GM18867 (cell line): ENCODE measurements at regions not wholly inside any gene's neighbourhood (a gene's known extent, or its start where the extent isn't known, plus 50 kb on each side); places are given as distances from the start of the nearest gene placed in this dataset.
"Not testable (repeated sequence)": the region's sequence is repeated elsewhere in the genome, so short reads cannot be mapped to it uniquely, and the experiment has no call there.

ENCODE experiments used
- ATAC-seq: cut with Tn5 transposase; IDR thresholded peaks from one replicate; pipeline ENCODE4 v1.9.1; 2021; ENCODE audit warnings: mild to moderate bottlenecking, moderate library complexity; ENCODE audit not compliant: unreplicated experiment

DNA sequence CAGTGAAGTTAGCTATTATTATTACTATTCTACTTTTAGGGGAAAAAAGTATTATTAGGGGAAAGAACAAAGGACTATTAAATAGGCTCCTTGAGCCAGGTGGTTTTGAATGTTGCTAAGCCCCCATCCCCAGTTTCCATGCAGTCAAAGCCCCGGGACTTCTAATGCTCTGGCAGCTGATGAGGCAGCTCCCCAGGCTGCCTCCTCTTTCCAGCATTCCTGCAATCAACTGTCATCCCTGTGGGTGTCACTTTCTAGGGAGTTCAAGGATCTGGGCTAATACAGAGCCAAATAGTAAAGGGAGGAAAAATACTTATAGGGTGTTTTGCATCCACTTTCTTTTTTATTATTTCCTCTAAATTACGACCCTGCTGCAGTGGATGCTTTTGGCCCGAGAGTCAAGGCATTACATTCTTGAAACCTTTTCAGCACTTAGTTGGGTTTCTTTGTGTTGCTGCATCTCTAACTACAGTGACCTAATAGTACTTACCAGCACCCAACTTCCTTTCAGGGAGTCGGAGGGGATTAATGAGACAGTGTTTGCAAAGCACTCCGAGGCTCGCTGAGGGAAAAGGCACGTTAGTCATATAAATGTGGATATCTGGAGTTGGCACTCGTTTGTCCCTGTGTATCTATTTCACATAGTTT, 303.9 kb upstream of the MAP3K7 start:
- ATAC-seq: no peak

DNA sequence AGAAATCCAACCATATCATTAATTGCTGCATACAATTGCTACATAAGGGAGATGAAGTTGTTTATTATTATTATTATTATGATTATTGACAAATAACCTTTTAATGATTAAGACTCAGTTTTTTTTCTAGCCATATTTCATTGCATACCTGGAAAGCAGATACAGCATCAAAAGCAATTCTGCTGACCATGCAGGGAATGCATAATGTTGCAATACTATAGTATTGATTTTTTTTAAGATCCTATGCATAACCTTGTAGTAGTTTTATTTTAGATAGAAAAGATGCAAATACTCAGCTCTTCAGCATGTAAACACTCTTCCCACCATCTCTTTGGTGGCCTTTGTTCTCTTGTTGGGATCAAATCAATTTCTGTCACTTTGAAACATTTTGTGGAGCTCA, 300.9 kb upstream of the MAP3K7 start:
- ATAC-seq: no peak

DNA sequence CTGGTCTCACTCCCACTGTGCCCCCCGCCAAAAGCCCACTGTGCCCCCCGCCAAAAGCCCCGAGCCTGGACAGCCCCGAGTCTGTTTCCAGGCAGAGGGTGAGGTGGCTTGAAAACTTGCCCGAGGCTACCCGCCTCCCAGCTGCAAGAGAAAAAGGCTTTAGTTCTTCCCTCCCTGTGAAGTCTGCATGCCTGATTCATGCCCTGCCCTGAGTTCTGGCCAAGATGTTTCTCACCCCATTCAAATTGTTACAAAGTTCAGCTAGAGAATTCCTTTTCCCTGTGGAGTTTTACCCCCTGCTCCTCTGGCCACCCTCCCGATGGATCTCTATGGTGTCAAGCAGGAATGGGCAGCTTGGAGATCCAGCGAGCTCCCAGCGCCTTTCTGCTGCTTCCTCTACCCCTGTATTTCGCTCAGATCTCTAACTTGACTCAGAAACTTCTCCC, 298.8 kb upstream of the MAP3K7 start:
- no peak for ATAC-seq

DNA sequence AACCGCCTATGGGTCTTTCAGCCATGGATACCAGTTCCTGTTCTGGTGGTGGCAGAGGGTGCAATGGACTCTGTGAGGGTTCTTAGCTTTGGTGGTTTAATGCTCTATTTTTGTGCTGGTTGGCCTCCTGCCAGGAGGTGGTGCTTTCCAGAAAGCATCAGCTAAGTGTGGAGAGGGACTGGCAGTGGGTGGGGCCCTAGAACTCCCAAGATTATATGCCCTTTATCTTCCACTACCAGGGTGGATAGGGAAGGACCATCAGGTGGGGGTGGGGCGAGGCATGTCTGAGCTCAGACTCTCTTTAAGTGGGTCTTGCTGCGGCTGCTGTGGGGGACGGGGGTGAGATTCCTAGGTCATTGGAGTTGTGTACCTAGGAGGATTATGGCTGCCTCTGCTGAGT, 298.3 kb upstream of the MAP3K7 start:
- ATAC-seq: not testable (repeated sequence)

DNA sequence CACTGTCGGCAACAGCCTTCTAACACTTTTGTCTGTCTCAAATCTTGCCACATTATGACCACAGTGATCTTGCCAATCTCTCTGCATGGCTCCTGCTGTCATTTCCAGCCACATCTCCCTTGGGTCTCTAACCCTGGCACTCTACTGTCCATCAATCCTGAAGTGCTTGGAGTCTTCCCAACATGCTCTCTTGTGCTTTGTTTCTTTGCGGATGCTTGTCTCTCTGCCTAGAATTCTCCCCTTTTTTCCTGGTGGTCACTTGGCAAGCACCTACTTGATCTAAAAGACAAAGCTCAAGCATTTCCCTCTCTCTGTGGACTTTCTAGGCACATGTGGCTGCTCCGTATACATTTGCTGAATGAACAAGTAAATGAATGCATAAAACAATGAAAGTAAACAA, 290.7 kb upstream of the MAP3K7 start:
- no peak for ATAC-seq

DNA sequence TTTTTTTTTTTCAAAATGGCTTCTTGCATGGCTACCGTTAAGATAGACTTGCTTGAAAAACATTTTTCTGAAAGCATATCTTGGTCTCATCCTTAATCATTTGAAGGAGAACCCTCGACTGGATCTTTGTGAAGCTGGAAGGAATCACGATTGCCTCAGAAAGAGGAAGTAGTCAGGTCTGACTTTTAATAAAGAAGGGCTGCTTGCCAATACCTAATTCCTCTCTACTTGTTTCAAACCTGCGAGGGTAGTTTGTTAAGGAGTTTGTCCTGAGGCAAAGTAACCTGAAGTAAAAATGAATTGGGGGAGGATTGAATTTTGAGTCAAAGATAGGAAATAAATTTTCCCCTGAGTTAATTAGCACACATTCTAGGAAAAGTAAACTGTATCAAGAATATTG, 288.1 kb upstream of the MAP3K7 start:
- no peak for ATAC-seq

DNA sequence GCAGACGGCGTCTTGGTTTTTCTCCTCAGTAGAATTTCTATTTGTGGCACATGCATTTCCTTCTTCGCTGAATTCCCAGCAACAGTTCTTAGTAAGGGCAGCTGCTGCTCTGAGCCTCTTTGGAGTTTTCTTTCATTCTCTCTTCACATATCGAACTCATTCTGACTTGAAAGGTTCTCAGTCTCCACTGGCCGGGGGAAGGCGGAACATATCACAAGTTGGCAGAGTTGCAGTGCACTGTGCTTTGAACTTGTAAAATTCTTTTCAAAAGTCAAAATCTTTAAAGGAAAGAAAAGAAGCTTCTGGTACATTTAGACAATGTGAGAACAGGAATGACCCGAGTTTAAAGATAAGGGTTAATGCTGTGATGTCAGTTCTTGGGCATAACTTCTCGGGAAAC, 286.1 kb upstream of the MAP3K7 start:
- no peak for ATAC-seq

DNA sequence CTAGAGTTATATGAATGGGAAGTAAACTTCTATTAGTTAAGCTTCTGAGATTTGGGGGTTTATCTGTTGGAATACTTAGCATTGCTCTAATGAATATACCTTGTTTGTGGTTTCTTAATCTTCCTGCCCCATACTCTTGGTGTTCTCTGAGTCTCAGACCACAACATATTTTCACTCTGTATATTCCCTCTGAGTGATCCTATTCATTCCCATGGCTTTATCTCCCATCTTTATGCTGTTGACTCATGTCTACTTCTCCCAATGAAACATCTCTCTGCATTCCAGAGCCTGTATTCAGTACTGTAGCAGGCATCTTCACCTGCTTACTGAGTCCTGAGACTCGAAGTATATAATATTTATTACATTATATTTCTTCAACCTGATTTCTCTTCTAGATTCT, 283.7 kb upstream of the MAP3K7 start:
- ATAC-seq: no peak

DNA sequence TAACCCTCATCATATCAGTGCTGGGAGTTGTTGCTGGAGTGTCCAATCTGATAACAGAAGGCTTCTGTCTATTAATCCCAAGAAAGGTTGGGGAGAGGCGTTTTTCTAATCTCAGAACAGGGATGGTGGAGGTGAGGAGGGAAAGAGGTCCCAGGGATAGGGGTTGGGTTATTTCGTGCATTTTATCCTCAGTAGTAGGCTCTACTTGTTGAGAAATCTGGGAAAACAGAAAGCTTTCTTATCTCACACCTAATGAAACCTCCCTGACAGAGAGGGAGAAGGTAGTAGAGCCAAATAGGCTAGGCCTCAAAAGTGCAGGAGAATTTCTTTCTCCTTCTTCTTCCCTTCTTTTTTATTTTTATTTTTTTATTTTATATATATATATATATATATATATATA, 281.8 kb upstream of the MAP3K7 start:
- no peak for ATAC-seq

DNA sequence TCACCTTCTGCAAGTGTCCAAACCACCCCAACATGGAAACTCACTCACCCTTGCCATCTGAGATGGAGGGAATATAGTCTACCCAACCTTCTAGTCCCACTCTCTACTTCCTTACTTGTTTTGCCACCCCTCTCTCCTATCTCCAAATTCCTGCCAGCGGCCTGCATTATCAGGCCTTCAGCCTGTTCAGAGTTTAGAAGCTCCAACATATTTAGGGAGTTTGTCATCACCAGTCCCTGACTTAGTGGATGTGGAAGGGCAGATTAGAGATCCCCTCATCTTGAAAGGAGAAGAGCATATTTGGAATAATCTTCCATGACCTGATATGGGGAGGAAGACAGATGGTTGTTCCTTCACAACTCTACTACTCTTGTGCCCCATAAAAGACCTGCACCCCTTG, 281.4 kb upstream of the MAP3K7 start:
- no peak for ATAC-seq

DNA sequence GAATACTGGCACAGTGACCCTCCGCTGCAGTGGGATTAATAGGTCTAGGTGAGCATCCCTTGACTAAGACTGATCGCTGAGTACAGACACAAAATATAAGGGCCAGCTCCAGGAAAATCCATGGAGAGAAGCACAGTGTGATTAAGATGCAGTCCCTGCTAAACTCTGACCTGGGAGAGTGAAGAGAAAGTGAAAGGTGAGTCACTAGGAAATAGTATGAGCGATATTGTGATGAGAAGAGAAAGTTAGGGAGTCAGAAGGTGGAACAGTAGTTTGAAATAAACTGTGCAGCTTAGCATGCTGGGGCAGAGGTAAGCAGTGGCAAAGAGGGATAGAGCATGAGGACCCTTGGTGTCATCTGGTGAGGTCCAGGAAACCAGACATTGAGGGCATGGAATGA, 278.6 kb upstream of the MAP3K7 start:
- no peak for ATAC-seq

DNA sequence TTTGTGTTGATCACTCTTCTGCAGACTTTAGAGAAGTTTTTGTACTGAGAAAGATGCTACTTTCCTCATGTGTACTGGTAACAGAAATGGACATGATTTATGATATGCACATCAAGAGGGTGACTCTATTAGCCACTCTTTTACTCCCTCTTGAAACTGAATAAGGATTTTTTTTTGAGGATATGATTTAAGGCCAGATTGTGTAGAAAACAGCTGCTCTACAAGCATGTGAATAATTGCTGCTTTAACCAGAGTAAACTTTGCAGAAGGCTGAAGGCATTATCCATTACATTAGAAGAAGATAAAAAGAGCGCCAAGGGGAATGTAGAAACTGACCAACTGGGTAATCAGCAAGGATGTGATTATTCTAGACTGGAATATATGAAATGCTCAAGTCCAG, 276.2 kb upstream of the MAP3K7 start:
- no peak for ATAC-seq

DNA sequence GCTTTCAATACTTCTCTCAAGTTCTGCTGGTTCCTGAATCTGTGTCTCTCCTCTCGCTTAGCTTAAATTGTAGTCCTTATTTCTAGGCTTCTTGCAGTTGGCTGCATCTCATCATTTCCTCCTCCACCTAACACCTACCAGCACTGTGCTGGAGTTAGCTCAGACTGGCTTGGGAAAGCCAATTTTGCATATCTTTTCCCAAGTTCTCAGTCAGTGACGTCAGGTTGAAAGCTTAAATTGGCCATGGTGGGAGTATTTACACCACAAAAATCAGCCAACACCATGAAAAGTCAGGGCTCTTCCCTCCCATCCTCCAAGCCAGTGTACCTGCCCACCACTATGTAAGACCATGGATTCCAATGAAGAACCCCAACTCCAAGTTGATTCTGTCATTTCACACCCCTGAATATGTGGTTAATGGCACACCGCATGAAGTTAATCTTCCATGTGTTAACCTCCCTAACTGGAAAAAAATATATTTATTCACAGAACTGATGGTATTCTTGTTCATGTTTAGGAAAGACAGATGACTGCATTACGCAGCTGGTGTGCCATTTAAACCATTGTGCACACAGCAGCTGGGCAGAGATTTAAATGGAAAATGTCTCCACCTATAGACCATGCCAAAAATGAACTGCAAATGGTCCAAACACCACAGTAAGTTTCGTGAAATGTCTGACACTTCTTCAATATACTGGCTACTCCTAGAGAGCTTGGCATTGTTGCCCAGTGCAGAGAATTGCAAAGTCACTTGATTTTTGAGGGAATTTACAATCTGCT, 274.1 kb upstream of the MAP3K7 start:
- no peak for ATAC-seq

DNA sequence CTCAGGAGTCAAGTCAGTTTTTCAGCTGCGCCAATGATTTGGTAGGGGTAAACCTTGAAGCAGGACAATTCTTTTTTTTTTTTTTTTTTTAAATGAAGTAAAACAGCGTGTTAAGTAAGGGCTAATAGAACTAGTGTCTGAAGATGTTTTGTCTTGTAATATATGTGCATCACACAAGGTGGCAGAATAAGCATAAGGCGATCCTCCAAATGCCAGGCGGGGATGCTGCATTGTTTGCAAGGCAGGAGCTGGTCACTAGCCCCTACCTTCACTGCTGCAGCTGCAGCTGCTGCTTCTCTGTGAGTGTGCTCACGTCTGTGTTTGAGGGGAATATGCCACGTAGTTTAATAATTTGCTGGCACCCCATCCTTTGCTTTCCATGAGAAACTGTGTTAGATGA, 272.7 kb upstream of the MAP3K7 start:
- ATAC-seq: no peak

DNA sequence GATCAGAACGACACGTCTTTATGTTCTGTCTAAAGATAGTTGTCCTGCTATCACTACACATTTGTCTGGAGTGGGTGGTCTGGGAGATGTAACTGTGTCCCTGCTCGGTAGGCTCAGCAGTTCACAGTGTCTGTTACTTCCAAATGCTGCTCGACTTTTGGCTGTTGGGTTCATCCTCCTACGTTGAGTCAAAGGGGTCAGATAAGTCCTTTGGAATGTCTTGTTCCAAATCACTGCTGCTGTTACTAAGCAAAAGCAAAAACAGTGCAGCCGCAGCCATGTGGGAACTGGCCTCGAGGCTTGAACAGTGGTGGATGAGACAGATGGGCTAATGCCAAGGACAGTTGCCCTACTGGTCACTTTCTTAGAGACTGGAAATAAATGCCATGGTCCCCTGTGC, 272.2 kb upstream of the MAP3K7 start:
- no peak for ATAC-seq

DNA sequence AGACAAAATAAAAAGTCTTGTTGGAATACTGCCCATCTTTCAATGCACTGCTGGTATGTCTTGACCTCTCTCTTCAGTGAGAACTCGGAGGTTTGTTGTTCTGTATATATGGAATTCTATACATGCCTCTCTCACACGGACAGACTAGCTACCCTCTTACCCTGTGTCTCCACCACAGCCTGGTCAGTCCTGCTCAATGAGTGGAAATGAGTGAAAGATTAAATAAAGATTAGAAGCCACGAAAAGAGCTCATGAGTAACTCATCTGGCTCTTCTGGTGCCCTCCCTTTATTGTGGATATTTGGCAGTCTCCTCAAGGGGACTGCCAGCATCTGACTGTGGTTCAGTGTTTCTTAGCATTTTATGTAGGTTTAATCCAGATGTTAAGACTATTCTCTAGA, 262.8 kb upstream of the MAP3K7 start:
- ATAC-seq: no peak

DNA sequence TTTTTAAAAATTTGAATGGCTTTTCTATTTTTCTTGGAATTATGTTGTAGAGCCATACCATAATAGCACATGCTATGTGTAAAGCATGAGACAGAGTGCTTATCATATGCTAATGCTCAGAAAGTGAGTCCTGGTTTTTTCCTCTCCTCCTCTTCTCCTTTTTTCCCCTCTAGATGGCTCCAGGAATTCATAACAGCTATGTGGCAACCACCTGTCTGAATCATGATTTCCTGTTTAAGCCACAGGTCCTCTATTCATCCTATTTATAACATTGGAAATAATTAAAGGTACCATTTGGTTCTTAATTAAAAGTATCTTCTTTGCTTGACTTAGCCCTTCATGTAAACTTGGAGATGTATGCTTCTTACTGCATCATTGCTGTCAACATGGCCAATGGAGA, 260.0 kb upstream of the MAP3K7 start:
- ATAC-seq: no peak

DNA sequence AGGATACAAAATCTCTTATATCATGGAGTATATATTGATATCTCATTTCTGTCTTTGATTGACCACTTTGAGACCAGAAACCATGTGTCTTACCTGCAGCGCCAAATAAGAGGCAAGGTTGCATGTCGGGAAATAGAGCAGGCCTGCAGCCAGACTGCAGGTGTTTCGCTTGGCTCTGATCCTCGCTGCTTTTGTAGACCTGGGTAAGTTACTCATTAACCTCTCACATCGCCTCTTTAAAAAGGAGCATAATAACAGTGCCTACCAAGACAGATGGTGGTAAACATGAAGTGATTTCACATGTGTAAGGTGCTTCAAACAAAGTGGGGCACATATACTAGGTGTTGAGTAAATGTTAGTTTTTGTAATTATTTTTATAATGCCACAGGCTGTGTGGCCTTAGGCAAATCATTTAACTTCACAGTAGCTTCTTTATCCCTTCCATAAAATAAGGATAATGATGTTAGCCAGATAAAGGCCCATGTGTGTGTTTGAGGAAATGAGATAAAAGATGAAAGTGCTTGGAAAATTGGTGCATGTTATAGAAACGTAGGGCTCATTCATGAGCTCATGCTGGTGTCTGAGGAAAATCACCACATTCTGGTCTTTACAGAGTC, 248.8 kb upstream of the MAP3K7 start:
- no peak for ATAC-seq

DNA sequence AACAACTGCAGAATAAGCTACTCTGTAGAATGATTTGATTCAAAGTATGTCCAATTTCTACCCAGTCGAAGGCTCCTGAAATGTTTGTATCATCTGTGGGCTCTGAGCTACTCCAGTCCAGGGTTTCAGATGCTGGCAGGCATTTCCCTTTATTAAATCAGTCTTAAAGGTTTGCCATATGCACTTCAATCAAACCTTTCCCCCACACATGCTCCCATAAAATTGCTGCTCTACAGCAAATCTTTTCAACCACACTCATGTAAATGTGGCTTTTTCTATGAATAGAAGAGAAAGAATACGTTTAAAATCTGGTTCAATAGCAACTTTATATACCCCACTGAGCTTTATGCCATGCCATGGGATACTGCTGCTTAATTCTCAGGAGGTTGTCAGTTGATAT, 242.4 kb upstream of the MAP3K7 start:
- ATAC-seq: no peak

DNA sequence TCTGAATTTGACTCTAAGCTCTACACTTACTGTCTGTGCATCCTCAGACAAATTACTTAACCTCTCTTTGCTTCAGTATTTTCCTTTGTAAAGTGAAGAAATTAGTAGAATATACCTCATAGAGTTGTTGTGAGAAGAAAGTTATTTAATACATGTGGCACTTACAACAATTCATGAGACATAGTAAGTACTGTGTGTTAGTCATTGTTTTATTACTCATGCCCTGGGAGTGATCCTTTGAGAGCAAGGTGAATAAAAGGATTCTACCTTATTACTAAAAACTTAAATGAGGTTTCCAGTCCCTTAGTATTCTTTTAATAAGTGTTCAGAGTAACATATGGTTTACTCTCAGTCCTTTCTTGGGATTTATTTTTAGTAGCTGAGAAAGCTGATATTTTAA, 233.6 kb upstream of the MAP3K7 start:
- ATAC-seq: no peak

DNA sequence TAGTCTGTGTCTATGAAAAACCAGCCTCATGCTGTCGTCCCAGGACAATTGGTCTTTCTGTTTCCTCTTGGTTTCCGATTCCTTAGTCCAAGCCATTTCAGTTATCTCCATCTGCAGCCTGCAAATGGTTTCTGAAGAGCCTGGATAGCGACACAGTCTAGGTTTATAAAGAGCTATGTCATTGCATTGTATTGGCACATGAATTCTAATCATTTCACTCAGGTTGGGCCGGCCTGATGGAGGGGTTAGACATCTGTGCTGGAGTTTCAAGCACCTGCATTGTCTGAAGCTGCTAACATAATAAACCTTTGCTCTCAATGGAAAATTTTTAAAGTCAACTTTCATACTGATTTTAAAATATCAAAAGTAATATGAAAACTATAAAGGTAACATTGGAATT, 232.6 kb upstream of the MAP3K7 start:
- no peak for ATAC-seq

DNA sequence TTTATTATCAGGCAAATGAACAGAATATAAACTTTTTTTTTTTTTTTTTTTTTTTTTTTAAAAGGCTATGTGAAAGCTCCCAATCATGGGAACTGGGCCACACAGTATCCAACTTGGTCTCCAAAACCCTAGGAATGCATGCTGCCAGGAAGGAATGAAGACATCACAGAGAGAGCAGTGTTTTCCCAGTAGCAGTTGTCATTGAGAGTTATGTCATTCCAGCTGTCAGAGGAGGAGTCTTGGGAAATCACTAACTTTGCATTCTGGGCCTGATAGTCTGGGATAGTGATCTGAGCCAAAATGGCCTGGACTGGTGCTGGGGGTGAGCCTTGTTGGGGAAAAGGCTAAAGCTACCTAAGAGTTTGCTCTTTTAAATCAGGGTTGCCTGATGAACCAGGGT, 231.3 kb upstream of the MAP3K7 start:
- no peak for ATAC-seq
